SW 1271 (cell line): ENCODE measurements at regions not wholly inside any gene's neighbourhood (a gene's known extent, or its start where the extent isn't known, plus 50 kb on each side); places are given as distances from the start of the nearest gene placed in this dataset.
A peak's percentile ranks its signal among the peaks of the same experiment; 100 is the strongest.

ENCODE experiments used
- DNase-seq, 2 experiments: peaks; one replicate each; lab custom pipeline; 2025; lab: John Stamatoyannopoulos, UW

- no peak for DNase-seq
These were observed 309.8 kb upstream of the HAND2 start for GRCh38 chr4:173839865-173840264.

GRCh38 chr4:173837517-173837916, 307.5 kb upstream of the HAND2 start:
- DNase-seq: no peak

GRCh38 chr4:173835903-173836302, 305.9 kb upstream of the HAND2 start:
- DNase-seq: no peak

GRCh38 chr4:173834151-173834550, 304.1 kb upstream of the HAND2 start:
- no peak for DNase-seq

GRCh38 chr4:173829565-173829964, 299.5 kb upstream of the HAND2 start:
- DNase-seq: no peak

- no peak for DNase-seq
These were observed 297.7 kb upstream of the HAND2 start for GRCh38 chr4:173827707-173828106.

- no peak for DNase-seq
These were observed 291.8 kb upstream of the HAND2 start for GRCh38 chr4:173821876-173822275.

GRCh38 chr4:173821036-173821435, 291.0 kb upstream of the HAND2 start:
- DNase-seq: no peak

- no peak for DNase-seq
These were observed 277.3 kb upstream of the HAND2 start for GRCh38 chr4:173807347-173807746.

- no peak for DNase-seq
These were observed 275.9 kb upstream of the HAND2 start for GRCh38 chr4:173805884-173806283.

- DNase-seq: no peak
These were observed 272.6 kb upstream of the HAND2 start for GRCh38 chr4:173802662-173803022.

- DNase-seq: no peak
These were observed 272.0 kb upstream of the HAND2 start for GRCh38 chr4:173801876-173802661.

- DNase-seq: no peak
These were observed 271.3 kb upstream of the HAND2 start for GRCh38 chr4:173801361-173801760.

GRCh38 chr4:173797296-173797695, 267.3 kb upstream of the HAND2 start:
- DNase-seq: no peak

- DNase-seq: peak in 1 of 2 experiments; percentile 4
These were observed 264.6 kb upstream of the HAND2 start for GRCh38 chr4:173794662-173795061.

GRCh38 chr4:173793937-173794510, 264.0 kb upstream of the HAND2 start:
- no peak for DNase-seq

- DNase-seq: no peak
These were observed 252.6 kb upstream of the HAND2 start for GRCh38 chr4:173782660-173783059.

GRCh38 chr4:173777921-173778320, 247.9 kb upstream of the HAND2 start:
- no peak for DNase-seq

GRCh38 chr4:173777421-173777820, 247.4 kb upstream of the HAND2 start:
- no peak for DNase-seq

- DNase-seq: no peak
These were observed 239.5 kb upstream of the HAND2 start for GRCh38 chr4:173769568-173769967.

GRCh38 chr4:173767650-173768049, 237.6 kb upstream of the HAND2 start:
- DNase-seq: no peak

- no peak for DNase-seq
These were observed 236.2 kb upstream of the HAND2 start for GRCh38 chr4:173766171-173766600.

- no peak for DNase-seq
These were observed 235.7 kb upstream of the HAND2 start for GRCh38 chr4:173765751-173766150.

GRCh38 chr4:173763389-173763788, 233.4 kb upstream of the HAND2 start:
- no peak for DNase-seq
